Panc1 (cell line): ENCODE measurements at regions not wholly inside any gene's neighbourhood (a gene's known extent, or its start where the extent isn't known, plus 50 kb on each side); places are given as distances from the start of the nearest gene placed in this dataset.

Source experiments
- ATAC-seq: fragments of 200-7000 bp; cut with Tn5 transposase; 2 replicates; pipeline ENCODE4 v1.9.1; 2020; ENCODE audit warnings: mild to moderate bottlenecking, moderate library complexity
- BruUV-seq: library from RNA; stranded (reverse); fragments of 400-500 nt; replicated peaks from 2 replicates; lab custom pipeline; 2021; lab: Mats Ljungman, UMichigan
- CTCF ChIA-PET: fragments of 300-600 bp; sonication (Branson Sonifier 250); formaldehyde crosslinking; loops from one replicate; lab custom pipeline; 2022; ENCODE audit warnings: antibody characterized with exemption; lab: Charles Lee
- POLR2A ChIA-PET: fragments of 300-600 bp; sonication (Branson Sonifier 250); formaldehyde crosslinking; loops from one replicate; lab custom pipeline; 2022; ENCODE audit warnings: antibody characterized with exemption; lab: Charles Lee
- DNase-seq: peaks from one replicate; pipeline ENCODE4 v3.0.0-alpha.2; 2010; ENCODE audit warnings: low read depth, low spot score
- H3K27ac ChIP-seq: 2 replicates; pipeline ENCODE4 v1.5.1; 2011; ENCODE audit warnings: mild to moderate bottlenecking, low read length, inconsistent platforms
- H3K27me3 ChIP-seq: fragments of 200-500 bp; sonication (Bioruptor generic); 2 replicates; pipeline ENCODE4 v1.6.0; 2014; ENCODE audit warnings: low read length, inconsistent platforms; ENCODE audit not compliant: control insufficient read depth, insufficient read depth
- H3K36me3 ChIP-seq: fragments of 200-500 bp; sonication (Bioruptor generic); 2 replicates; pipeline ENCODE4 v1.5.1; 2014; ENCODE audit warnings: inconsistent platforms, mild to moderate bottlenecking, low read length, moderate library complexity; ENCODE audit not compliant: control insufficient read depth, insufficient read depth
- H3K4me1 ChIP-seq: 2 replicates; pipeline ENCODE4 v1.5.1; 2011; ENCODE audit warnings: inconsistent platforms, mild to moderate bottlenecking, low read length, moderate library complexity; ENCODE audit not compliant: control insufficient read depth, insufficient read depth
- H3K4me3 ChIP-seq, 2 experiments: 2 replicates each; pipeline ENCODE4 v1.5.1; 2011 to 2012; ENCODE audit warnings: low read depth in 2 of 2, low read length in 2 of 2, mild to moderate bottlenecking in 2 of 2, inconsistent platforms in 1 of 2, moderate library complexity in 1 of 2
- H3K9me3 ChIP-seq: fragments of 200-500 bp; sonication (Bioruptor generic); 2 replicates; pipeline ENCODE4 v1.5.1; 2014; ENCODE audit warnings: low read depth, mild to moderate bottlenecking, inconsistent platforms, low read length, moderate library complexity; ENCODE audit not compliant: control insufficient read depth, insufficient read depth
- CTCF ChIP-seq: fragments of 450-650 bp; IDR thresholded peaks from 2 replicates; pipeline ENCODE4 v1.5.1; 2017; ENCODE audit warnings: mild to moderate bottlenecking
- POLR2AphosphoS5 ChIP-seq: IDR thresholded peaks from 2 replicates; pipeline ENCODE4 v1.6.1; 2012; ENCODE audit warnings: mild to moderate bottlenecking, low read depth, low read length, moderate library complexity
- REST ChIP-seq, 2 experiments: IDR thresholded peaks; 2 replicates each; pipeline ENCODE4 v1.6.1; 2011 to 2012; ENCODE audit warnings: low read depth in 2 of 2, control low read depth in 1 of 2, low read length in 1 of 2, mild to moderate bottlenecking in 1 of 2, moderate library complexity in 1 of 2; ENCODE audit not compliant: insufficient read depth in 1 of 2
- SIN3A ChIP-seq: IDR thresholded peaks from 2 replicates; pipeline ENCODE4 v1.6.1; 2012; ENCODE audit warnings: low read depth, mild to moderate bottlenecking, low read length, moderate library complexity, borderline replicate concordance; ENCODE audit not compliant: insufficient read depth
- TCF7L2 ChIP-seq: IDR thresholded peaks from 2 replicates; pipeline ENCODE4 v1.6.1; 2011; ENCODE audit warnings: mild to moderate bottlenecking, low read depth, low read length, inconsistent platforms
- in situ Hi-C: cut with HindIII; loops from 2 replicates; pipeline ENCODE4 v1.10.0; 2016; ENCODE audit warnings: low sequenced_read_pairs, low pct_unique_long_range_greater_than_20kb
- intact Hi-C: fragments of 100-400 bp; cut with micrococcal nuclease; formaldehyde crosslinking; loops from one replicate; pipeline ENCODE4 v1.10.0; 2022; ENCODE audit not compliant: unreplicated experiment

- BruUV-seq, result no TSS peak
- POLR2A ChIA-PET, result no interaction called here
- intact Hi-C loops, result no loop called here
Measured at GRCh38 chr5:66247176-66247960, 103.3 kb downstream of the SREK1 start.

GRCh38 chr5:66248874-66249273 lies 104.8 kb downstream of the SREK1 start:
- H3K9me3 ChIP-seq, result no peaks in the 10 kb centered on the region
- ChIA-PET POLR2A (no interaction called here), CTCF (no interaction called here)
- TF ChIP-seq POLR2AphosphoS5 (no peak), TCF7L2 (no peak), CTCF (no peak), REST (IDR thresholded peaks at IDR 0.05; ENCODE audit: insufficient read depth in 1 of 2, low read depth in 2 of 2, low read length in 1 of 2) (no peak), SIN3A (no peak)
- intact Hi-C loops (no loop called here), in situ Hi-C loops (no loop called here)
- no peaks in the 10 kb centered on the region for H3K27me3 ChIP-seq
- no TSS peak for BruUV-seq
- H3K4me3 ChIP-seq, result no peak overlapping the region
- no peak for ATAC-seq
- H3K27ac ChIP-seq, result no peak overlapping the region
- DNase-seq, result no peak
- H3K4me1 ChIP-seq, result no peaks in the 10 kb centered on the region
- H3K36me3 ChIP-seq, result no peaks in the 10 kb centered on the region

More at GRCh38 chr5:66247176-66247960, 103.3 kb downstream of the SREK1 start:
- CTCF ChIA-PET, result no interaction called here
- Histone ChIP-seq H3K4me3 (no peak overlapping the region), H3K36me3 (no peaks in the 10 kb centered on the region), H3K4me1 (no peaks in the 10 kb centered on the region), H3K27ac (no peak overlapping the region), H3K27me3 (no peaks in the 10 kb centered on the region), H3K9me3 (no peaks in the 10 kb centered on the region)
- in situ Hi-C loops, result no loop called here
- TF ChIP-seq CTCF (no peak), TCF7L2 (no peak), POLR2AphosphoS5 (no peak), REST (IDR thresholded peaks at IDR 0.05; ENCODE audit: insufficient read depth in 1 of 2, low read depth in 2 of 2, low read length in 1 of 2) (no peak), SIN3A (no peak)
- DNase-seq (no peak), ATAC-seq (peak; percentile 61; the same call in 1 of the 2 replicates)
